Neural progenitor cell (in vitro differentiated cells): ENCODE measurements at regions not wholly inside any gene's neighbourhood (a gene's known extent, or its start where the extent isn't known, plus 50 kb on each side); places are given as distances from the start of the nearest gene placed in this dataset.

Source experiments
- CTCF ChIP-seq: fragments of 200-600 bp; sonication (generic); IDR thresholded peaks from 2 replicates; pipeline ENCODE4 v1.5.1; 2017; ENCODE audit warnings: antibody characterized with exemption, mild to moderate bottlenecking
- EZH2 ChIP-seq: fragments of 200-600 bp; sonication (generic); IDR thresholded peaks from 2 replicates; pipeline ENCODE4 v1.6.1; 2017; ENCODE audit warnings: antibody characterized with exemption, mild to moderate bottlenecking, moderate library complexity
- EZH2phosphoT487 ChIP-seq: fragments of 200-600 bp; sonication (generic); IDR thresholded peaks from 2 replicates; pipeline ENCODE4 v1.6.1; 2017; ENCODE audit warnings: antibody characterized with exemption

- TF ChIP-seq EZH2phosphoT487: no peak
- TF ChIP-seq CTCF: no peak
- no peak for TF ChIP-seq EZH2
These were observed 98.5 kb upstream of the C3orf80 start for GRCh38 chr3:160126761-160127160.
